ENCODE measurements at regions not wholly inside any gene's neighbourhood (a gene's known extent, or its start where the extent isn't known, plus 50 kb on each side); places are given as distances from the start of the nearest gene placed in this dataset.

GRCh38 chr14:89489761-89490437, 72.9 kb upstream of the FOXN3 start:
- no peak for DNase-seq
- TF ChIP-seq, protein P1, sequence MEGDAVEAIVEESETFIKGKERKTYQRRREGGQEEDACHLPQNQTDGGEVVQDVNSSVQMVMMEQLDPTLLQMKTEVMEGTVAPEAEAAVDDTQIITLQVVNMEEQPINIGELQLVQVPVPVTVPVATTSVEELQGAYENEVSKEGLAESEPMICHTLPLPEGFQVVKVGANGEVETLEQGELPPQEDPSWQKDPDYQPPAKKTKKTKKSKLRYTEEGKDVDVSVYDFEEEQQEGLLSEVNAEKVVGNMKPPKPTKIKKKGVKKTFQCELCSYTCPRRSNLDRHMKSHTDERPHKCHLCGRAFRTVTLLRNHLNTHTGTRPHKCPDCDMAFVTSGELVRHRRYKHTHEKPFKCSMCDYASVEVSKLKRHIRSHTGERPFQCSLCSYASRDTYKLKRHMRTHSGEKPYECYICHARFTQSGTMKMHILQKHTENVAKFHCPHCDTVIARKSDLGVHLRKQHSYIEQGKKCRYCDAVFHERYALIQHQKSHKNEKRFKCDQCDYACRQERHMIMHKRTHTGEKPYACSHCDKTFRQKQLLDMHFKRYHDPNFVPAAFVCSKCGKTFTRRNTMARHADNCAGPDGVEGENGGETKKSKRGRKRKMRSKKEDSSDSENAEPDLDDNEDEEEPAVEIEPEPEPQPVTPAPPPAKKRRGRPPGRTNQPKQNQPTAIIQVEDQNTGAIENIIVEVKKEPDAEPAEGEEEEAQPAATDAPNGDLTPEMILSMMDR (conservative IDR thresholded peaks at IDR 0.05), result no peak
- TF ChIP-seq EZH2 (IDR thresholded peaks at IDR 0.05; ENCODE audit: low read depth), result no peak
- Histone ChIP-seq H2AFZ (no peak overlapping the region), H3K4me2 (no peak overlapping the region), H4K20me1 (ENCODE audit: insufficient read depth) (no peaks in the 10 kb centered on the region), H3K9me3 (ENCODE audit: insufficient read depth, low read depth) (no peaks in the 10 kb centered on the region), H3K27ac (no peak overlapping the region), H3K27me3 (ENCODE audit: insufficient read depth, low read depth) (peaks cover 59% of the 10 kb centered on the region), H3K79me2 (ENCODE audit: low read depth) (no peaks in the 10 kb centered on the region), H3F3A (ENCODE audit: insufficient read depth, low read depth) (no peaks in the 10 kb centered on the region), H3K9me2 (ENCODE audit: insufficient read depth) (no peaks in the 10 kb centered on the region), H3K4me1 (replicated peaks; ENCODE audit: insufficient read depth) (no peaks in the 10 kb centered on the region), H3K4me3 (no peak overlapping the region), H3K36me3 (ENCODE audit: low read depth) (no peaks in the 10 kb centered on the region)
- no TSS peak for BruUV-seq (replicated peaks)
- CTCF ChIA-PET, result no interaction called here
- POLR2A ChIA-PET (ENCODE audit: unreplicated experiment), result no interaction called here
- intact Hi-C loops (cut with micrococcal nuclease; ENCODE audit: unreplicated experiment), result no loop called here

DNA sequence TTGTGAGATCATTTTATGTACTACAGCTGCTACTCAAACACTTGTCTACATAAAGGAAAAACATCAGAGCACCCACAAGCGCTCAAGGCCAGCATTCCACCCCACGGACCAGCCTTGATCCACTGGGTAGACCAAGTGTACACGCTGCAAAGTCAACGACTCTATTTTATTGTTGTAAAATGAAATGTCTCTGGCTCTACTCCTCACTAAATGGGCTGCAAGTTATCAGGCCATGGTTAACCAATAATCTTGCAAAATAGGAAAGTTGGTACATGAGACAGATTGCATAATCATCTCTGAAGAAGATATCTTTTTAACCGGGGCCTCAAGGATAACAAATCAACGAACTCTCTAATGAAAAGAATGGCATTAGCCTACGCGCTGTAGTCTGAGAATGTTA, 69.9 kb upstream of the FOXN3 start:
- peaks cover 34% of the 10 kb centered on the region for H3K27me3 ChIP-seq (ENCODE audit: insufficient read depth, low read depth)
- H3K4me3 ChIP-seq, result no peak overlapping the region
- no peaks in the 10 kb centered on the region for H3K36me3 ChIP-seq (ENCODE audit: low read depth)
- H2AFZ ChIP-seq, result no peak overlapping the region
- H3K4me2 ChIP-seq, result no peak overlapping the region
- H3K27ac ChIP-seq, result no peak overlapping the region
- no peaks in the 10 kb centered on the region for H3K79me2 ChIP-seq (ENCODE audit: low read depth)
- no TSS peak for BruUV-seq (replicated peaks)
- ChIA-PET CTCF (no interaction called here), POLR2A (ENCODE audit: unreplicated experiment) (no interaction called here)
- no peaks in the 10 kb centered on the region for H4K20me1 ChIP-seq (ENCODE audit: insufficient read depth)
- no peaks in the 10 kb centered on the region for H3F3A ChIP-seq (ENCODE audit: insufficient read depth, low read depth)
- no peaks in the 10 kb centered on the region for H3K4me1 ChIP-seq (replicated peaks; ENCODE audit: insufficient read depth)
- TF ChIP-seq, protein P1 (conservative IDR thresholded peaks at IDR 0.05), result no peak
- no peak for TF ChIP-seq EZH2 (IDR thresholded peaks at IDR 0.05; ENCODE audit: low read depth)
- DNase-seq, result no peak
- no peaks in the 10 kb centered on the region for H3K9me2 ChIP-seq (ENCODE audit: insufficient read depth)
- H3K9me3 ChIP-seq (ENCODE audit: insufficient read depth, low read depth), result no peaks in the 10 kb centered on the region
- intact Hi-C loops (cut with micrococcal nuclease; ENCODE audit: unreplicated experiment), result no loop called here

DNA sequence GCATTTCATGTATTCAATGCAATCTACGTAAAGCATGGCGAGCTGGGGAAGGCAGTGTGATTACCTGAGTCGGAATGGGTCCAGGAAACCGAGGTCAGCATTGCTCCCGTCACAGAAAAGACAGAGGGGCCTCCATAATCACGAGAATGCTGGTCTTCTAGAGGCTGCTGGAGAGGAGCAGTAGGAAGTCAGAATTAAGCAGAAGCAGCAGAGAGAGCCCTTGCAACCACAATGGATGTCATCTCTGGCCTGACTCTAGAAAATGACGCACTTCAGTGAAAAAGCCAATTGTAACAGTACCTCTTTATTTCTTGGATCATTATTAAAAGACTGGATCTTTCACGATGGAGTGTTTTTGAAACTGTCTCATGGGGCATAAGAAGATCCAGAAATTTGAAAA, 69.5 kb upstream of the FOXN3 start:
- intact Hi-C loops (cut with micrococcal nuclease; ENCODE audit: unreplicated experiment), result no loop called here
- TF ChIP-seq, protein P1 (conservative IDR thresholded peaks at IDR 0.05), result no peak
- TF ChIP-seq EZH2 (IDR thresholded peaks at IDR 0.05; ENCODE audit: low read depth), result no peak
- Histone ChIP-seq H4K20me1 (ENCODE audit: insufficient read depth) (no peaks in the 10 kb centered on the region), H3K9me2 (ENCODE audit: insufficient read depth) (no peaks in the 10 kb centered on the region), H2AFZ (no peak overlapping the region), H3K79me2 (ENCODE audit: low read depth) (no peaks in the 10 kb centered on the region), H3K9me3 (ENCODE audit: insufficient read depth, low read depth) (no peaks in the 10 kb centered on the region), H3K4me1 (replicated peaks; ENCODE audit: insufficient read depth) (no peaks in the 10 kb centered on the region), H3K4me2 (no peak overlapping the region), H3K36me3 (ENCODE audit: low read depth) (no peaks in the 10 kb centered on the region), H3K4me3 (no peak overlapping the region), H3F3A (ENCODE audit: insufficient read depth, low read depth) (no peaks in the 10 kb centered on the region), H3K27me3 (ENCODE audit: insufficient read depth, low read depth) (peaks cover 31% of the 10 kb centered on the region), H3K27ac (no peak overlapping the region)
- ChIA-PET POLR2A (ENCODE audit: unreplicated experiment) (no interaction called here), CTCF (no interaction called here)
- no TSS peak for BruUV-seq (replicated peaks)
- no peak for DNase-seq
